Bronchial epithelial cell (primary cell): ENCODE measurements at regions not wholly inside any gene's neighbourhood (a gene's known extent, or its start where the extent isn't known, plus 50 kb on each side); places are given as distances from the start of the nearest gene placed in this dataset.

Experiments
- DNase-seq: peaks from one replicate; pipeline ENCODE4 v3.0.0-alpha.2; 2010; ENCODE audit warnings: low read depth
- FAIRE-seq: peaks from 2 replicates; lab custom pipeline; 2011; peaks lifted over from hg19 to GRCh38; lab: Jason Lieb, UNC
- H3K27me3 ChIP-seq: 2 replicates; pipeline ENCODE4 v1.5.1; 2011; ENCODE audit warnings: low read length; ENCODE audit not compliant: control insufficient read depth, insufficient read depth
- H3K36me3 ChIP-seq: 2 replicates; pipeline ENCODE4 v1.5.1; 2011; ENCODE audit warnings: low read length; ENCODE audit not compliant: control insufficient read depth, insufficient read depth
- H3K4me3 ChIP-seq: 2 replicates; pipeline ENCODE4 v1.5.1; 2011; ENCODE audit warnings: mild to moderate bottlenecking, low read depth, low read length, control low read depth
- CTCF ChIP-seq: IDR thresholded peaks from 2 replicates; pipeline ENCODE4 v1.5.1; 2011; ENCODE audit warnings: mild to moderate bottlenecking, moderate library complexity, low read length, control low read depth, inconsistent platforms; ENCODE audit not compliant: insufficient read depth, severe bottlenecking

DNA sequence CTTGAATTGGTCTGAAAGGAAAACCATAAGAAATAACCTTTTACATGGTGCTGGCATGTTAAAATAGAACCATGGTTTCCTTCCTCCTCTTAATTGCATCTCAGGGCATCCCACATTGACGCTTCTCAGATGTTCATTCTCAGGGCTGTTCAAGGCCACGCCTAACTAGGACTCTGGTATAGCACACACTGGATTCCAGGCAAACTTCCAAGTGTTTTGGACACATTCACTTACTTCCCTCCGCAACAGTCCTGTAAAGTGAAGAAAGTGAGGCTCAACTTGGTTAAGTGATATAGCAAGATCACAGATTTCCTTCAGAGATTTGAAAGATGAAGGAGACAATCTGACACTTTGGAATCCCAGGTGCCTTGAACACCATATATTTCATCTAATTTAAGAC, 244.8 kb downstream of the DUSP10 start:
- TF ChIP-seq CTCF = no peak
- H3K36me3 ChIP-seq = no peaks in the 10 kb centered on the region
- no peaks in the 10 kb centered on the region for H3K27me3 ChIP-seq
- FAIRE-seq (no peak), DNase-seq (no peak)
- no peak overlapping the region for H3K4me3 ChIP-seq

DNA sequence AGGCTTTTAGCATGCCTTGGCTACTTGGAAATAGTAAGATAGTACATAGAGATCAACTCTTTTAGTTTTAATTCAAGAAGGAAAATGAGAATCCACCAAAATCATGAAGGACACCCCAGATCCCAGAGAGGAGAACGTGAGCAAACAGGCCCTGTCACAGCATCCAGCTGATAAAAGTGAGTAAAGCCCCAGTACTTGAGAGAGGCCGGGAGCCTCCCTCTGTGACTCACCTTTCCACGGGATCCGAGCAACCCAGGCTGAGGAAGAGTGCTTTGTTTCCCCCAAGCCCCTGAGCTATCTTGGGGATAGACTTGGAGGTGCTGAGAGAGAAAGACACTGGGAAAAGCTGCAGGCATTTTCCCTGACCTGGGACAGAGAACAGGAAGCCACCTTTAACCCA, 238.6 kb downstream of the DUSP10 start:
- no peaks in the 10 kb centered on the region for H3K36me3 ChIP-seq
- FAIRE-seq (no peak), DNase-seq (peak; percentile 44)
- no peaks in the 10 kb centered on the region for H3K27me3 ChIP-seq
- no peak overlapping the region for H3K4me3 ChIP-seq
- no peak for TF ChIP-seq CTCF

GRCh38 chr1:221509575-221510355, 232.1 kb downstream of the DUSP10 start:
- DNase-seq (no peak), FAIRE-seq (no peak)
- no peak overlapping the region for H3K4me3 ChIP-seq
- no peak for TF ChIP-seq CTCF
- H3K36me3 ChIP-seq = no peaks in the 10 kb centered on the region
- H3K27me3 ChIP-seq = no peaks in the 10 kb centered on the region

GRCh38 chr1:221510793-221511503, 230.9 kb downstream of the DUSP10 start:
- DNase-seq (no peak), FAIRE-seq (no peak)
- H3K4me3 ChIP-seq = no peak overlapping the region

DNA sequence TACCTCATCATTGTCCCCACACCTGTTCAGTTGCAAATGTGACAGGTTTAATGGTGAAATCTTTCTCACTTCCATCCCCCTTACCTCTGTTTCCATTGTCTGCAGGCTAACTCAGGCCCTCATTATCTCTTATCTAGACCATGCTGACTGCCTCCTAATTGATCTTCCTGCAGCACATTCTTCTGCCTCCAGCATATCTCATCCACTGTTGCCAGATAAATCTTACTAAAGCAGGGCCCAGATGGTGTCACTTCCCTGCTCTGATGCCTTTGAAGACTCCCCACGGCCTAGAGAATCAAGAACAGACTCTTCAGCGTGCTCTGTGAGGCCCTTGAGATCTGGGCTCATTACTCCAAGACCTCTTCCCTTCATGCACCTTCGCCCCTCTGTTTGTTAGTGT, 230.1 kb downstream of the DUSP10 start:
- Histone ChIP-seq H3K27me3 (no peaks in the 10 kb centered on the region), H3K36me3 (no peaks in the 10 kb centered on the region), H3K4me3 (no peak overlapping the region)
- DNase-seq (no peak), FAIRE-seq (no peak)
- TF ChIP-seq CTCF = no peak

More at GRCh38 chr1:221510793-221511503, 230.9 kb downstream of the DUSP10 start:
- no peak for TF ChIP-seq CTCF
- no peaks in the 10 kb centered on the region for H3K36me3 ChIP-seq
- no peaks in the 10 kb centered on the region for H3K27me3 ChIP-seq
